Neutrophil (primary cell): ENCODE measurements at regions not wholly inside any gene's neighbourhood (a gene's known extent, or its start where the extent isn't known, plus 50 kb on each side); places are given as distances from the start of the nearest gene placed in this dataset.

Experiments used
- H3K27ac ChIP-seq: fragments of 200-600 bp; sonication (generic); 2 replicates; pipeline ENCODE4 v1.5.1; 2016; ENCODE audit warnings: mild to moderate bottlenecking, moderate library complexity
- H3K27me3 ChIP-seq: fragments of 200-600 bp; sonication (generic); 2 replicates; pipeline ENCODE4 v1.6.0; 2016; ENCODE audit warnings: mild to moderate bottlenecking
- H3K36me3 ChIP-seq: fragments of 200-600 bp; sonication (generic); 2 replicates; pipeline ENCODE4 v1.5.1; 2017
- H3K4me1 ChIP-seq, 2 experiments: fragments of 200-600 bp in 1 of 2; sonication (generic) in 1 of 2; 1 replicate in 1 of 2; 2 replicates in 1 of 2; pipeline versions ENCODE4 v1.5.1 to v1.6.1; 2013 to 2016; ENCODE audit warnings: low read depth in 1 of 2, low read length in 1 of 2, mild to moderate bottlenecking in 1 of 2, moderate library complexity in 1 of 2; ENCODE audit not compliant: control insufficient read depth in 1 of 2, insufficient read depth in 1 of 2
- H3K4me3 ChIP-seq, 2 experiments: fragments of 200-600 bp in 1 of 2; sonication (generic) in 1 of 2; 1 replicate in 1 of 2; 2 replicates in 1 of 2; pipeline ENCODE4 v1.5.1; 2013 to 2016; ENCODE audit warnings: low read depth in 1 of 2, low read length in 1 of 2, mild to moderate bottlenecking in 1 of 2, moderate library complexity in 1 of 2
- H3K9me3 ChIP-seq: fragments of 200-600 bp; sonication (generic); 2 replicates; pipeline ENCODE4 v1.5.1; 2016
- CTCF ChIP-seq: fragments of 200-600 bp; sonication (generic); IDR thresholded peaks from 2 replicates; pipeline ENCODE4 v1.5.1; 2016; ENCODE audit warnings: antibody characterized with exemption

- no peak for TF ChIP-seq CTCF
- Histone ChIP-seq H3K4me3 (no peak overlapping the region), H3K27ac (no peak overlapping the region), H3K4me1 (no peaks in the 10 kb centered on the region), H3K9me3 (no peaks in the 10 kb centered on the region), H3K27me3 (no peaks in the 10 kb centered on the region), H3K36me3 (no peaks in the 10 kb centered on the region)
Observed at GRCh38 chr2:144280009-144280408, 239.9 kb downstream of the ZEB2 start.

- no peaks in the 10 kb centered on the region for H3K4me1 ChIP-seq
- no peak overlapping the region for H3K4me3 ChIP-seq
- H3K9me3 ChIP-seq: no peaks in the 10 kb centered on the region
- no peak for TF ChIP-seq CTCF
- H3K27ac ChIP-seq: no peak overlapping the region
- no peaks in the 10 kb centered on the region for H3K36me3 ChIP-seq
- H3K27me3 ChIP-seq: no peaks in the 10 kb centered on the region
Observed at GRCh38 chr2:144279165-144279564, 240.8 kb downstream of the ZEB2 start.

- no peaks in the 10 kb centered on the region for H3K9me3 ChIP-seq
- H3K36me3 ChIP-seq: no peaks in the 10 kb centered on the region
- H3K4me1 ChIP-seq: no peaks in the 10 kb centered on the region
- no peak overlapping the region for H3K27ac ChIP-seq
- H3K27me3 ChIP-seq: no peaks in the 10 kb centered on the region
- no peak for TF ChIP-seq CTCF
- no peak overlapping the region for H3K4me3 ChIP-seq
Observed at GRCh38 chr2:144277622-144278354, 242.1 kb downstream of the ZEB2 start.

- Histone ChIP-seq H3K27ac (no peak overlapping the region), H3K4me1 (no peaks in the 10 kb centered on the region), H3K9me3 (no peaks in the 10 kb centered on the region), H3K4me3 (no peak overlapping the region), H3K27me3 (no peaks in the 10 kb centered on the region), H3K36me3 (no peaks in the 10 kb centered on the region)
- TF ChIP-seq CTCF: no peak
Observed at GRCh38 chr2:144275340-144275739, 244.6 kb downstream of the ZEB2 start.

GRCh38 chr2:144274131-144274530 lies 245.8 kb downstream of the ZEB2 start:
- H3K27me3 ChIP-seq: no peaks in the 10 kb centered on the region
- H3K36me3 ChIP-seq: no peaks in the 10 kb centered on the region
- no peaks in the 10 kb centered on the region for H3K9me3 ChIP-seq
- H3K4me3 ChIP-seq: no peak overlapping the region
- no peak for TF ChIP-seq CTCF
- H3K4me1 ChIP-seq: no peaks in the 10 kb centered on the region
- no peak overlapping the region for H3K27ac ChIP-seq
